ENCODE measurements at regions not wholly inside any gene's neighbourhood (a gene's known extent, or its start where the extent isn't known, plus 50 kb on each side); places are given as distances from the start of the nearest gene placed in this dataset.

- H3K4me3 ChIP-seq (replicated peaks in 1 of 3) = no peak overlapping the region
- intact Hi-C loops (cut with DNase I) = no loop called here
- no peaks in the 10 kb centered on the region for H3K36me3 ChIP-seq
- no peak for DNase-seq
- no peak overlapping the region for H3K27ac ChIP-seq
- WGBS, 2 donors = 81 to 84% methylated on average over 4 of the region's 4 CpGs
- no peaks in the 10 kb centered on the region for H3K27me3 ChIP-seq
- no peaks in the 10 kb centered on the region for H3K4me1 ChIP-seq
- TF ChIP-seq POLR2A (IDR thresholded peaks at IDR 0.05) (no peak), CTCF (IDR thresholded peaks at IDR 0.05) (no peak)
- no peaks in the 10 kb centered on the region for H3K9me3 ChIP-seq
Observed at GRCh38 chr3:65096110-65096745, 408.4 kb upstream of the ADAMTS9 start.

GRCh38 chr3:65094723-65095122, 406.9 kb upstream of the ADAMTS9 start:
- no peaks in the 10 kb centered on the region for H3K36me3 ChIP-seq
- intact Hi-C loops (cut with DNase I) = no loop called here
- H3K9me3 ChIP-seq = no peaks in the 10 kb centered on the region
- no peak overlapping the region for H3K27ac ChIP-seq
- no peak for DNase-seq
- no peaks in the 10 kb centered on the region for H3K4me1 ChIP-seq
- no peaks in the 10 kb centered on the region for H3K27me3 ChIP-seq
- no peak overlapping the region for H3K4me3 ChIP-seq (replicated peaks in 1 of 3)
- no peak for TF ChIP-seq CTCF (IDR thresholded peaks at IDR 0.05)
- no peak for TF ChIP-seq POLR2A (IDR thresholded peaks at IDR 0.05)

GRCh38 chr3:65093641-65094040, 405.8 kb upstream of the ADAMTS9 start:
- Histone ChIP-seq H3K4me3 (replicated peaks in 1 of 3) (no peak overlapping the region), H3K36me3 (no peaks in the 10 kb centered on the region), H3K4me1 (no peaks in the 10 kb centered on the region), H3K27ac (no peak overlapping the region), H3K27me3 (no peaks in the 10 kb centered on the region), H3K9me3 (no peaks in the 10 kb centered on the region)
- WGBS, 2 donors = 76 to 81% methylated on average over 3 of the region's 3 CpGs
- DNase-seq = no peak
- intact Hi-C loops (cut with DNase I) = no loop called here
- no peak for TF ChIP-seq POLR2A (IDR thresholded peaks at IDR 0.05)
- TF ChIP-seq CTCF (IDR thresholded peaks at IDR 0.05) = no peak

- no peak overlapping the region for H3K27ac ChIP-seq
- DNase-seq = no peak
- TF ChIP-seq POLR2A (IDR thresholded peaks at IDR 0.05) (no peak), CTCF (IDR thresholded peaks at IDR 0.05) (no peak)
- H3K9me3 ChIP-seq = no peaks in the 10 kb centered on the region
- H3K36me3 ChIP-seq = no peaks in the 10 kb centered on the region
- no peak overlapping the region for H3K4me3 ChIP-seq (replicated peaks in 1 of 3)
- no peaks in the 10 kb centered on the region for H3K27me3 ChIP-seq
- whole genome bisulfite sequencing, 2 donors = 86 to 87% methylated on average over 3 of the region's 3 CpGs
- peaks cover 0 to 3% of the 10 kb centered on the region in 2 donors for H3K4me1 ChIP-seq
- intact Hi-C loops (cut with DNase I) = no loop called here
Observed at GRCh38 chr3:65091565-65091964, 403.8 kb upstream of the ADAMTS9 start.

- intact Hi-C loops (cut with DNase I) = no loop called here
- Histone ChIP-seq H3K36me3 (no peaks in the 10 kb centered on the region), H3K27ac (no peak overlapping the region), H3K9me3 (no peaks in the 10 kb centered on the region), H3K4me3 (replicated peaks in 1 of 3) (no peak overlapping the region), H3K27me3 (no peaks in the 10 kb centered on the region), H3K4me1 (peaks cover 0 to 3% of the 10 kb centered on the region in 2 donors)
- DNase-seq = no peak
- TF ChIP-seq POLR2A (IDR thresholded peaks at IDR 0.05) = no peak
- TF ChIP-seq CTCF (IDR thresholded peaks at IDR 0.05) = no peak
- WGBS, 2 donors = 62 to 64% methylated on average over 4 of the region's 4 CpGs
Observed at GRCh38 chr3:65083240-65083639, 395.4 kb upstream of the ADAMTS9 start.

Measured in thyroid gland (tissue), 4 donors.